ENCODE measurements at regions not wholly inside any gene's neighbourhood (a gene's known extent, or its start where the extent isn't known, plus 50 kb on each side); places are given as distances from the start of the nearest gene placed in this dataset.

DNA sequence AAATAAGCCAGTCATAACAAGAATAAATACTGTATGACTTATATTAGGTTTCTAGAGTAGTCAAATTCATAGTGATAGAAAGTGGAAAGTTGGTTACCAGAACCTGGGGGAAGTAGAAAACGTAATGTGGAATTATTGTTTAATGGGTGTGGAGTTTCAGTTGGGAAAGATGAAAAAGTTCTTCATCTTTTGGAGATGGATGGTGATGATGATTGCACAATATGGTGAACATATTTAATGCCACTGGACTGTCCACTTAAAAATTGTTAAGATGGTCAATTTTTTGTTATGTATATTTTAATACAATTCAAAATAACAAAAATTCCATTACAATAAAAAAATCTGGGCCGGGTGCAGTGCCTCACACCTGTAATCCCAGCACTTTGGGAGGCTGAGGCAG, 289.6 kb downstream of the ZIC3 start:
- no peak overlapping the region for H3K9ac ChIP-seq (ENCODE audit: low read length)
- ChIA-PET POLR2A (no interaction called here), RAD21 (ENCODE audit: low non-redundant PET in 1 of 2, low total read pairs in 2 of 2, uncharacterized antibody in 2 of 2, unreplicated experiment in 2 of 2) (no interaction called here), CTCF (no interaction called here)
- no peaks in the 10 kb centered on the region for H3K9me2 ChIP-seq (ENCODE audit: insufficient read depth)
- H3K27me3 ChIP-seq (ENCODE audit: insufficient read depth, low read length), result no peaks in the 10 kb centered on the region
- no peaks in the 10 kb centered on the region for H3K79me2 ChIP-seq (ENCODE audit: insufficient read depth, low read length)
- H3K27ac ChIP-seq (ENCODE audit: low read depth, low read length), result no peak overlapping the region
- ATAC-seq (no peak), DNase-seq (ENCODE audit: low read depth, low spot score) (no peak)
- H4K20me1 ChIP-seq (ENCODE audit: insufficient read depth), result no peaks in the 10 kb centered on the region
- no peak overlapping the region for H3K4me2 ChIP-seq (ENCODE audit: low read length)
- no peak overlapping the region for H3K4me3 ChIP-seq (replicated peaks in 1 of 2; ENCODE audit: low read depth in 1 of 2, low read length in 2 of 2)
- no peaks in the 10 kb centered on the region for H3K9me3 ChIP-seq (ENCODE audit: control insufficient read depth in 1 of 2, insufficient read depth in 1 of 2, low read depth in 1 of 2, low read length in 2 of 2)
- no peaks in the 10 kb centered on the region for H3K4me1 ChIP-seq (ENCODE audit: control insufficient read depth in 1 of 2, insufficient read depth in 2 of 2, low read length in 2 of 2)
- BruUV-seq (replicated peaks), result no TSS peak
- H2AFZ ChIP-seq (ENCODE audit: low read depth, low read length, poor library complexity, severe bottlenecking), result no peak overlapping the region
- TF ChIP-seq, protein P1, sequence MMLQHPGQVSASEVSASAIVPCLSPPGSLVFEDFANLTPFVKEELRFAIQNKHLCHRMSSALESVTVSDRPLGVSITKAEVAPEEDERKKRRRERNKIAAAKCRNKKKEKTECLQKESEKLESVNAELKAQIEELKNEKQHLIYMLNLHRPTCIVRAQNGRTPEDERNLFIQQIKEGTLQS (IDR thresholded peaks at IDR 0.05), result no peak
- TF ChIP-seq TCF7L2 (IDR thresholded peaks at IDR 0.05; ENCODE audit: borderline replicate concordance, extremely low read depth, insufficient read depth, insufficient read length), result no peak
- TF ChIP-seq POLR2A (IDR thresholded peaks at IDR 0.05; ENCODE audit: borderline replicate concordance, extremely low read depth, insufficient read depth, insufficient read length), result no peak
- TF ChIP-seq FOSL1 (IDR thresholded peaks at IDR 0.05; ENCODE audit: low read depth), result no peak
- no peak for TF ChIP-seq RAD21 (IDR thresholded peaks at IDR 0.05; ENCODE audit: low read depth)
- TF ChIP-seq, protein P2, sequence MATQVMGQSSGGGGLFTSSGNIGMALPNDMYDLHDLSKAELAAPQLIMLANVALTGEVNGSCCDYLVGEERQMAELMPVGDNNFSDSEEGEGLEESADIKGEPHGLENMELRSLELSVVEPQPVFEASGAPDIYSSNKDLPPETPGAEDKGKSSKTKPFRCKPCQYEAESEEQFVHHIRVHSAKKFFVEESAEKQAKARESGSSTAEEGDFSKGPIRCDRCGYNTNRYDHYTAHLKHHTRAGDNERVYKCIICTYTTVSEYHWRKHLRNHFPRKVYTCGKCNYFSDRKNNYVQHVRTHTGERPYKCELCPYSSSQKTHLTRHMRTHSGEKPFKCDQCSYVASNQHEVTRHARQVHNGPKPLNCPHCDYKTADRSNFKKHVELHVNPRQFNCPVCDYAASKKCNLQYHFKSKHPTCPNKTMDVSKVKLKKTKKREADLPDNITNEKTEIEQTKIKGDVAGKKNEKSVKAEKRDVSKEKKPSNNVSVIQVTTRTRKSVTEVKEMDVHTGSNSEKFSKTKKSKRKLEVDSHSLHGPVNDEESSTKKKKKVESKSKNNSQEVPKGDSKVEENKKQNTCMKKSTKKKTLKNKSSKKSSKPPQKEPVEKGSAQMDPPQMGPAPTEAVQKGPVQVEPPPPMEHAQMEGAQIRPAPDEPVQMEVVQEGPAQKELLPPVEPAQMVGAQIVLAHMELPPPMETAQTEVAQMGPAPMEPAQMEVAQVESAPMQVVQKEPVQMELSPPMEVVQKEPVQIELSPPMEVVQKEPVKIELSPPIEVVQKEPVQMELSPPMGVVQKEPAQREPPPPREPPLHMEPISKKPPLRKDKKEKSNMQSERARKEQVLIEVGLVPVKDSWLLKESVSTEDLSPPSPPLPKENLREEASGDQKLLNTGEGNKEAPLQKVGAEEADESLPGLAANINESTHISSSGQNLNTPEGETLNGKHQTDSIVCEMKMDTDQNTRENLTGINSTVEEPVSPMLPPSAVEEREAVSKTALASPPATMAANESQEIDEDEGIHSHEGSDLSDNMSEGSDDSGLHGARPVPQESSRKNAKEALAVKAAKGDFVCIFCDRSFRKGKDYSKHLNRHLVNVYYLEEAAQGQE (IDR thresholded peaks at IDR 0.05; ENCODE audit: low read depth), result no peak
- TF ChIP-seq, protein P3, sequence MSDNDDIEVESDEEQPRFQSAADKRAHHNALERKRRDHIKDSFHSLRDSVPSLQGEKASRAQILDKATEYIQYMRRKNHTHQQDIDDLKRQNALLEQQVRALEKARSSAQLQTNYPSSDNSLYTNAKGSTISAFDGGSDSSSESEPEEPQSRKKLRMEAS (IDR thresholded peaks at IDR 0.05), result no peak
- TF ChIP-seq SP1 (IDR thresholded peaks at IDR 0.05; ENCODE audit: low read depth), result no peak
- TF ChIP-seq, protein P4, sequence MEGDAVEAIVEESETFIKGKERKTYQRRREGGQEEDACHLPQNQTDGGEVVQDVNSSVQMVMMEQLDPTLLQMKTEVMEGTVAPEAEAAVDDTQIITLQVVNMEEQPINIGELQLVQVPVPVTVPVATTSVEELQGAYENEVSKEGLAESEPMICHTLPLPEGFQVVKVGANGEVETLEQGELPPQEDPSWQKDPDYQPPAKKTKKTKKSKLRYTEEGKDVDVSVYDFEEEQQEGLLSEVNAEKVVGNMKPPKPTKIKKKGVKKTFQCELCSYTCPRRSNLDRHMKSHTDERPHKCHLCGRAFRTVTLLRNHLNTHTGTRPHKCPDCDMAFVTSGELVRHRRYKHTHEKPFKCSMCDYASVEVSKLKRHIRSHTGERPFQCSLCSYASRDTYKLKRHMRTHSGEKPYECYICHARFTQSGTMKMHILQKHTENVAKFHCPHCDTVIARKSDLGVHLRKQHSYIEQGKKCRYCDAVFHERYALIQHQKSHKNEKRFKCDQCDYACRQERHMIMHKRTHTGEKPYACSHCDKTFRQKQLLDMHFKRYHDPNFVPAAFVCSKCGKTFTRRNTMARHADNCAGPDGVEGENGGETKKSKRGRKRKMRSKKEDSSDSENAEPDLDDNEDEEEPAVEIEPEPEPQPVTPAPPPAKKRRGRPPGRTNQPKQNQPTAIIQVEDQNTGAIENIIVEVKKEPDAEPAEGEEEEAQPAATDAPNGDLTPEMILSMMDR (IDR thresholded peaks at IDR 0.05 in 2 of 3, conservative IDR thresholded peaks at IDR 0.05 in 1 of 3; ENCODE audit: borderline replicate concordance in 1 of 3, insufficient read depth in 1 of 3, low read depth in 2 of 3, low read length in 2 of 3), result no peak
- no peak for TF ChIP-seq YY1 (IDR thresholded peaks at IDR 0.05; ENCODE audit: extremely low read depth, insufficient replicate concordance, low read depth, low read length)
- TF ChIP-seq POLR2AphosphoS5 (IDR thresholded peaks at IDR 0.05; ENCODE audit: low read depth, low read length), result no peak
- TF ChIP-seq EGR1 (IDR thresholded peaks at IDR 0.05; ENCODE audit: low read depth), result no peak
- TF ChIP-seq EZH2 (IDR thresholded peaks at IDR 0.05), result no peak
- TF ChIP-seq CEBPB (IDR thresholded peaks at IDR 0.05; ENCODE audit: low read depth), result no peak
- no peak for TF ChIP-seq SRF (IDR thresholded peaks at IDR 0.05; ENCODE audit: low read depth)
- H3K36me3 ChIP-seq (ENCODE audit: control insufficient read depth in 1 of 2, insufficient read depth in 2 of 2, low read length in 2 of 2), result no peaks in the 10 kb centered on the region
- intact Hi-C loops (cut with micrococcal nuclease), result no loop called here
